Fibroblast of pulmonary artery (primary cell): ENCODE measurements at regions not wholly inside any gene's neighbourhood (a gene's known extent, or its start where the extent isn't known, plus 50 kb on each side); places are given as distances from the start of the nearest gene placed in this dataset.

Experiments
- DNase-seq: peaks from one replicate; pipeline ENCODE4 v3.0.0-alpha.2; 2010; ENCODE audit warnings: low read depth
- H3K4me3 ChIP-seq: replicated peaks from 2 replicates; pipeline ENCODE4 v1.5.1; 2011; ENCODE audit warnings: low read depth, mild to moderate bottlenecking, control low read depth, low read length, moderate library complexity
- CTCF ChIP-seq: IDR thresholded peaks from 2 replicates; pipeline ENCODE4 v1.5.1; 2011; ENCODE audit warnings: mild to moderate bottlenecking, control low read depth, low read length, inconsistent platforms; ENCODE audit errors: missing control alignments

GRCh38 chr5:88539026-88539425, 270.4 kb upstream of the TMEM161B start:
- DNase-seq = no peak
- H3K4me3 ChIP-seq = no peak overlapping the region
- TF ChIP-seq CTCF = no peak

- no peak for TF ChIP-seq CTCF
- DNase-seq = no peak
- H3K4me3 ChIP-seq = no peak overlapping the region
Observed at GRCh38 chr5:88536146-88536545, 267.5 kb upstream of the TMEM161B start.

GRCh38 chr5:88524941-88525340, 256.3 kb upstream of the TMEM161B start:
- no peak for TF ChIP-seq CTCF
- DNase-seq = no peak
- no peak overlapping the region for H3K4me3 ChIP-seq

GRCh38 chr5:88519066-88519465, 250.4 kb upstream of the TMEM161B start:
- no peak for TF ChIP-seq CTCF
- H3K4me3 ChIP-seq = no peak overlapping the region
- DNase-seq = no peak

- DNase-seq = no peak
- H3K4me3 ChIP-seq = no peak overlapping the region
- no peak for TF ChIP-seq CTCF
Observed at GRCh38 chr5:88518131-88519016, 249.7 kb upstream of the TMEM161B start.

GRCh38 chr5:88515881-88516819, 247.5 kb upstream of the TMEM161B start:
- DNase-seq = no peak
- TF ChIP-seq CTCF = no peak
- H3K4me3 ChIP-seq = no peak overlapping the region
